ENCODE measurements at regions not wholly inside any gene's neighbourhood (a gene's known extent, or its start where the extent isn't known, plus 50 kb on each side); places are given as distances from the start of the nearest gene placed in this dataset.
A peak's percentile ranks its signal among the peaks of the same experiment; 100 is the strongest.
"Not testable (repeated sequence)": the region's sequence is repeated elsewhere in the genome, so short reads cannot be mapped to it uniquely, and the experiment has no call there.

- DNase-seq: no peak
- H3K4me1 Mint-ChIP-seq (ENCODE audit: low read depth): no peaks in the 10 kb centered on the region
- CTCF ChIA-PET: no interaction called here
- peaks cover 4% of the 10 kb centered on the region for H3K9me3 Mint-ChIP-seq
- peaks cover 6% of the 10 kb centered on the region for H3K27me3 Mint-ChIP-seq (ENCODE audit: low read depth)
- intact Hi-C loops (cut with micrococcal nuclease): no loop called here
- H3K27ac Mint-ChIP-seq: no peak overlapping the region
- H3K4me3 Mint-ChIP-seq: no peak overlapping the region
- no peaks in the 10 kb centered on the region for H3K36me3 Mint-ChIP-seq (ENCODE audit: low read depth)
These were observed 110.8 kb upstream of the GREM2 start for GRCh38 chr1:240722788-240723187.

- no peak for DNase-seq
These were observed 109.0 kb upstream of the GREM2 start for GRCh38 chr1:240720976-240721375.

DNA sequence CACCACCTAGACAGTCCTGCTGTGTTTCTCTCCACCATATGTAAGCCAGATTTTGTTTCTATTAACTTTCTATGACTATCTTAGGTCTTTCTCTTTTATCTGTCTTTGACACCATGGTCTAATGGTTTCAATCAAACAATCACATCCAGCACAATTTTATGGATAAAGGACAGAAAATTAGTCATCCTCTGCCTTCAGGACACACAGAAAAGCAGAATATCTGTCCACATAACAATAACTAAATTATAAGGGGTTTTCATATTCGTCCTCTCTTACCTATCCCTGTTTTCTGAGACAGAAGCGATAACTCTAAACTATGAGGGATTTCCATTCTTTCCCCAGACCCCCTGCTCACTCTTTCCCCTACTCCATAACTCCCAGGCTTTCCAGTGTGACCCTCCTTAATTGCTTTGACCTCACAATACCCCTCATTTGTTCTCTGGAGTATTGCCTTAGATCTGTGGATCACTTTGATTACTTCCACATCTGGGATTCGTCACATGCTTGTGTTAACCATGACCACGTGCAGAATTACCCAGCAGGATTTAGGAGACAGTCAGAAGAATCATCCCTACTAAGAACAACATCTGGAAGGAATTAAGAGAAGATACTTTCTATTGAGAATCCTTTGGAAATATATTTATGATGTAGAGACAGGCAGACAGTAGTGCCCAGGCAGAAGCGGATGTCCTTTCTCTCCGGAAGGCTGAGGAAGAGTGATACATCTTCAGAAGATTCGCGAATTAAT is 108.2 kb upstream of the GREM2 start:
- Mint-ChIP-seq H3K4me1 (ENCODE audit: low read depth) (no peaks in the 10 kb centered on the region), H3K27ac (no peak overlapping the region), H3K36me3 (ENCODE audit: low read depth) (no peaks in the 10 kb centered on the region), H3K27me3 (ENCODE audit: low read depth) (peaks cover 6% of the 10 kb centered on the region), H3K4me3 (no peak overlapping the region), H3K9me3 (no peaks in the 10 kb centered on the region)
- intact Hi-C loops (cut with micrococcal nuclease): no loop called here
- no peak for DNase-seq
- CTCF ChIA-PET: no interaction called here

More at GRCh38 chr1:240720976-240721375, 109.0 kb upstream of the GREM2 start:
- Mint-ChIP-seq H3K4me1 (ENCODE audit: low read depth) (no peaks in the 10 kb centered on the region), H3K36me3 (ENCODE audit: low read depth) (no peaks in the 10 kb centered on the region), H3K9me3 (peaks cover 1% of the 10 kb centered on the region), H3K27ac (no peak overlapping the region), H3K4me3 (no peak overlapping the region), H3K27me3 (ENCODE audit: low read depth) (peaks cover 6% of the 10 kb centered on the region)
- intact Hi-C loops (cut with micrococcal nuclease): no loop called here
- CTCF ChIA-PET: no interaction called here

DNA sequence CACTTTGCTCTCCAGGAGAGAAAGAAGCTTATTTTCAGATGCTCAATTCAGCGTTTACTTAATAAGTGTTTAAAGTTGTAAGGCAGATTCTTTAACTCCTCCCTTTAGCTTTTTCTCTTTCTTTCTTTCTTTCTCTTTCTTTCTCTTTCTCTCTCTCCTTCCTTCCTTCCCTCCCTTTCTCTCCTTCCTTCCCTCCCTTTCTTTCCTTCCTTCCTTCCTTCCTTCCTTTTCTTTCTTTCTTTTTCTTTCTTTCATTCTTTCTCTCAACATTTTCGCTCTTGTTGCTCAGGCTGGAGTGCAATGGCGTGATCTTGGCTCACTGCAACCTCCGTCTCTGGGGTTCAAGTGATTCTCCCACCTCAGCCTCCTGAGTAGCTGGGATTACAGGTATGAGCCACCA is 104.6 kb upstream of the GREM2 start:
- H3K27ac Mint-ChIP-seq: peak overlapping the region; percentile 29
- DNase-seq; H3K36me3 Mint-ChIP-seq (ENCODE audit: low read depth); intact Hi-C loops (cut with micrococcal nuclease); CTCF ChIA-PET; H3K4me1 Mint-ChIP-seq (ENCODE audit: low read depth); H3K9me3 Mint-ChIP-seq; H3K4me3 Mint-ChIP-seq; H3K27me3 Mint-ChIP-seq (ENCODE audit: low read depth): not testable (repeated sequence)

GRCh38 chr1:240714568-240715292 is 102.8 kb upstream of the GREM2 start:
- intact Hi-C loops (cut with micrococcal nuclease): no loop called here

GRCh38 chr1:240712014-240712731 is 100.2 kb upstream of the GREM2 start:
- Mint-ChIP-seq H3K9me3 (no peaks in the 10 kb centered on the region), H3K27me3 (ENCODE audit: low read depth) (peaks cover 4% of the 10 kb centered on the region), H3K4me1 (ENCODE audit: low read depth) (no peaks in the 10 kb centered on the region), H3K4me3 (no peak overlapping the region), H3K27ac (no peak overlapping the region), H3K36me3 (ENCODE audit: low read depth) (no peaks in the 10 kb centered on the region)
- intact Hi-C loops (cut with micrococcal nuclease): no loop called here
- CTCF ChIA-PET: interaction anchor here (1.0 kb wide), 1 partner anchor 16 kb away, joined by 5 read pairs; no protein-coding TSS in a partner anchor
- no peak for DNase-seq

More at GRCh38 chr1:240714568-240715292, 102.8 kb upstream of the GREM2 start:
- CTCF ChIA-PET: no interaction called here
- DNase-seq: no peak
- Mint-ChIP-seq H3K27me3 (ENCODE audit: low read depth) (peaks cover 1% of the 10 kb centered on the region), H3K27ac (no peak overlapping the region), H3K4me3 (no peak overlapping the region), H3K9me3 (no peaks in the 10 kb centered on the region), H3K4me1 (ENCODE audit: low read depth) (no peaks in the 10 kb centered on the region), H3K36me3 (ENCODE audit: low read depth) (no peaks in the 10 kb centered on the region)

- no peak for DNase-seq
- Mint-ChIP-seq H3K4me3 (no peak overlapping the region), H3K9me3 (no peaks in the 10 kb centered on the region), H3K27me3 (ENCODE audit: low read depth) (peaks cover 4% of the 10 kb centered on the region), H3K27ac (no peak overlapping the region), H3K36me3 (ENCODE audit: low read depth) (no peaks in the 10 kb centered on the region), H3K4me1 (ENCODE audit: low read depth) (no peaks in the 10 kb centered on the region)
- CTCF ChIA-PET: no interaction called here
- intact Hi-C loops (cut with micrococcal nuclease): no loop called here
These were observed 99.1 kb upstream of the GREM2 start for GRCh38 chr1:240711020-240711419.

- Mint-ChIP-seq H3K9me3 (no peaks in the 10 kb centered on the region), H3K27me3 (ENCODE audit: low read depth) (peaks cover 4% of the 10 kb centered on the region)
- CTCF ChIA-PET: no interaction called here
These were observed 97.7 kb upstream of the GREM2 start for GRCh38 chr1:240709676-240710075.

DNA sequence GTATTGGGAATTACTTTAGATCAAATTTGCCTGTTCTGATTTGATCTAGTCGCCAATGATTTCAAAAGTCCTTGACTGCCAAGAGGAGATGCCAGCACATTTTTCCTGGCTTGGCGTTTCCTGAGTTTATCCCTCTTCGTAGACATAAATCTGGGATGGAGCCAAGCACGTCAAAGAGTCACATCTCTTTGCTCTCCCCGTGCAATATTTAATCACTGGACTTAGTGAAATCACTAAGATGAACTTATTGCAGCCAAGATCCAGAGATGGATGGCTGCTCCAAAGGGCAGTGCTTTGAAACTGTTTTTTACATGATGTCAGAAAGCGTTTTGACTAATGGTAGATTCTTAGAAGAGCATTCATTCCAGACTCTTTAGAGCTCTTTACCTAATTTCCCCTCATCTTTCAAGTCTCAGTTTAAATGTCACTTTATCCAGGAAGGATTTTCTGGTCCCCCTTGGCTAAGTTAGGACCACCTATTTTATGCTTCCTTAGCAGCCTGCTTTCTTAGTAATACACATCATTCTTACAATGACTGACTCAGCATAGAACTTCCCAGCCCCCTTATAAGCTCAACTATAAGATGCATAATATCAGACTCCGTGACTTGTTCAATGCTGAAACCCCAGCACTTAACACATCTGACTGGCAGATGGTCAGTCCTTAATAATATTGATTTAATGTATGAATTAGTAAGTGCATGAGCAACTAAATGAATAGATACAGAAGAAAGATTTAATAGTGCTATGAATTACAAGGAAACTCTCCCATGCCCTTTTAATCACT is 94.4 kb upstream of the GREM2 start:
- H3K4me3 Mint-ChIP-seq: no peak overlapping the region
- CTCF ChIA-PET: no interaction called here
- intact Hi-C loops (cut with micrococcal nuclease): no loop called here
- H3K9me3 Mint-ChIP-seq: no peaks in the 10 kb centered on the region
- H3K36me3 Mint-ChIP-seq (ENCODE audit: low read depth): no peaks in the 10 kb centered on the region
- H3K27me3 Mint-ChIP-seq (ENCODE audit: low read depth): peaks cover 7% of the 10 kb centered on the region
- no peak for DNase-seq
- H3K4me1 Mint-ChIP-seq (ENCODE audit: low read depth): no peaks in the 10 kb centered on the region
- no peak overlapping the region for H3K27ac Mint-ChIP-seq

More at GRCh38 chr1:240709676-240710075, 97.7 kb upstream of the GREM2 start:
- Mint-ChIP-seq H3K4me3 (no peak overlapping the region), H3K4me1 (ENCODE audit: low read depth) (no peaks in the 10 kb centered on the region), H3K27ac (no peak overlapping the region), H3K36me3 (ENCODE audit: low read depth) (no peaks in the 10 kb centered on the region)
- intact Hi-C loops (cut with micrococcal nuclease): no loop called here
- no peak for DNase-seq

DNA sequence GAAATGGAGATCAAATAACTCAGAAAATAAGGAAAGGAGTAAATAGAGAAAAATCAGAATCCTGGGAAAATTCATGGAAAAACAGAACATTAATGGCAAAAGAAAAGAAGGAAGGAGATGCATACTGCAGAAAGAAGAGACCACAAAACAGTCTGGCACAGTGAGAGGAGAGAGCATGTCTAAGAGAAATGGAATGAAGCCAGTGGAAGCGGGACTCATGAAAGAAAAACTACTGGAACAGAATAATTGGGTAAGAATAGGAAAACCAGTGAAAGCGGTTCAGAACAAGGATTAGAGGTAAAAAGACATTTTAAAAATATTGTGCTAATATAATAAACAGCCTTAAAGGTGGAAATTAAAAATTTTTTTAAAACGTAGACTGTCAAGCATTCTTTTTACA is 93.6 kb upstream of the GREM2 start:
- Mint-ChIP-seq H3K27ac (no peak overlapping the region), H3K4me1 (ENCODE audit: low read depth) (no peaks in the 10 kb centered on the region), H3K4me3 (no peak overlapping the region), H3K9me3 (no peaks in the 10 kb centered on the region), H3K27me3 (ENCODE audit: low read depth) (peaks cover 7% of the 10 kb centered on the region), H3K36me3 (ENCODE audit: low read depth) (no peaks in the 10 kb centered on the region)
- intact Hi-C loops (cut with micrococcal nuclease): no loop called here
- no peak for DNase-seq
- CTCF ChIA-PET: no interaction called here

- Mint-ChIP-seq H3K36me3 (ENCODE audit: low read depth) (no peaks in the 10 kb centered on the region), H3K9me3 (no peaks in the 10 kb centered on the region), H3K4me1 (ENCODE audit: low read depth) (no peaks in the 10 kb centered on the region), H3K27ac (no peak overlapping the region), H3K27me3 (ENCODE audit: low read depth) (peaks cover 9% of the 10 kb centered on the region), H3K4me3 (no peak overlapping the region)
- intact Hi-C loops (cut with micrococcal nuclease): no loop called here
- no peak for DNase-seq
- CTCF ChIA-PET: no interaction called here
These were observed 89.5 kb upstream of the GREM2 start for GRCh38 chr1:240701412-240701811.

DNA sequence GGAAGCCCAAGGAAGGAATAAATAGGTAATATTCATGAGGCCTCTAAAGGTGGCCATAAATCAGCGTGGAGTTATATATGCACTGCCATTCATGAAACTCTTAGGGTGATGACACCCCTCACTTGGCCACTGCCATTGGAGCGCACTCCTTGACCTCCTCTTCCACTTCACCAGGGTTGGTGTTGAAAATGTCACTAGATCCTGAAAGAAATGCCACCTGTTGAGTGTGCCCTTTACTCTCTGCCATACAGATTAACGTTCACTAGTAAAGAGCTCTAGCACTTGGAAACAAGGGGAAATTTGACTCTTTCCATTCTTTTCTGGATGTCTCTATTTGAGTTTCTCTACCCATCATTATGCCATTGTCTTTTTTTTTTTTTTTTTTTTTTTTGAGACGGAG is 83.5 kb upstream of the GREM2 start:
- CTCF ChIA-PET: no interaction called here
- H3K27ac Mint-ChIP-seq: no peak overlapping the region

More for the DNA sequence above, 83.5 kb upstream of the GREM2 start:
- Mint-ChIP-seq H3K27me3 (ENCODE audit: low read depth) (peaks cover 6% of the 10 kb centered on the region), H3K4me1 (ENCODE audit: low read depth) (no peaks in the 10 kb centered on the region), H3K4me3 (no peak overlapping the region), H3K36me3 (ENCODE audit: low read depth) (no peaks in the 10 kb centered on the region), H3K9me3 (no peaks in the 10 kb centered on the region)
- intact Hi-C loops (cut with micrococcal nuclease): no loop called here
- no peak for DNase-seq
